SK-N-SH treated with all-trans-retinoic acid at 6 μM for 48 hours (cell line): ENCODE measurements at regions not wholly inside any gene's neighbourhood (a gene's known extent, or its start where the extent isn't known, plus 50 kb on each side); places are given as distances from the start of the nearest gene placed in this dataset.

Experiments
- CSDC2 ChIP-seq: fragments of 250-450 bp; sonication (Bioruptor Pico); IDR thresholded peaks from 2 replicates; pipeline ENCODE4 v1.5.0; 2020; ENCODE audit warnings: mild to moderate bottlenecking, moderate library complexity
- OSR1 ChIP-seq: fragments of 250-450 bp; sonication (Bioruptor Pico); IDR thresholded peaks from 2 replicates; pipeline ENCODE4 v1.8.0; 2022; ENCODE audit warnings: moderate library complexity, mild to moderate bottlenecking, inconsistent platforms
- PATZ1 ChIP-seq: fragments of 250-450 bp; sonication (Bioruptor Pico); IDR thresholded peaks from 2 replicates; pipeline ENCODE4 v1.8.0; 2020; ENCODE audit warnings: mild to moderate bottlenecking, moderate library complexity, borderline replicate concordance
- TSHZ2 ChIP-seq: fragments of 250-450 bp; sonication (Bioruptor Pico); IDR thresholded peaks from 2 replicates; pipeline ENCODE4 v1.5.0; 2020; ENCODE audit warnings: mild to moderate bottlenecking, moderate library complexity
- ZC3H10 ChIP-seq: fragments of 250-450 bp; sonication (Bioruptor Pico); IDR thresholded peaks from 2 replicates; pipeline ENCODE4 v1.5.1; 2021; ENCODE audit warnings: mild to moderate bottlenecking, moderate library complexity
- ZFP3 ChIP-seq: fragments of 250-450 bp; sonication (Bioruptor Pico); IDR thresholded peaks from 2 replicates; pipeline ENCODE4 v1.5.0; 2020; ENCODE audit warnings: mild to moderate bottlenecking, moderate library complexity
- ZNF565 ChIP-seq: fragments of 450-650 bp; formaldehyde crosslinking; conservative IDR thresholded peaks from 2 replicates; pipeline ENCODE4 v1.5.0; 2020; ENCODE audit warnings: low read depth, mild to moderate bottlenecking, moderate library complexity

- TF ChIP-seq TSHZ2 (CRISPR knock-in tag) (no peak), PATZ1 (CRISPR knock-in tag) (no peak), ZC3H10 (no peak), CSDC2 (CRISPR knock-in tag) (no peak), ZFP3 (no peak), ZNF565 (CRISPR knock-in tag) (no peak), OSR1 (CRISPR knock-in tag) (no peak)
Observed at GRCh38 chr18:40415821-40416220, 1539.2 kb upstream of the PIK3C3 start.
